Fibroblast of upper back skin (primary cell): ENCODE measurements at regions not wholly inside any gene's neighbourhood (a gene's known extent, or its start where the extent isn't known, plus 50 kb on each side); places are given as distances from the start of the nearest gene placed in this dataset.
A peak's percentile ranks its signal among the peaks of the same experiment; 100 is the strongest.
"Not testable (repeated sequence)": the region's sequence is repeated elsewhere in the genome, so short reads cannot be mapped to it uniquely, and the experiment has no call there.

Experiments used
- DNase-seq: peaks from one replicate; pipeline ENCODE4 v3.0.0-alpha.2; 2013

DNA sequence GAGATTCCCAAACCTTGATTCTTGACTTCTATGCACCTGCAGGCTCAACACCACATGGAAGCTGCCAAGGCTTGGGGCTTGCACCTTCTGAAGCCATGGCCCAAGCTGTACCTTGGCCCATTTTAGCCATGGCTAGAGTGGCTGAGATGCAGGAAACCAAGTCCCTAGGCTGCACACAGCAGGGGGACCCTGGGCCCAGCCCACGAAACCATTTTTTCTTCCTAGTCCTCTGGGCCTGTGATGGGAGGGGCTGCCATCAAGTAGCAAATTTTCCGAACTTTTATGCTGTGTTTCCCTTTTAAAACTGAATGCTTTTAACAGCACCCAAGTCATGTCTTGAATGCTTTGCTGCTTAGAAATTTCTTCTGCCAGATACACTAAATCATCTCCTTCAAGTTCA is 253.9 kb upstream of the RPS23 start:
- DNase-seq = not testable (repeated sequence)

DNA sequence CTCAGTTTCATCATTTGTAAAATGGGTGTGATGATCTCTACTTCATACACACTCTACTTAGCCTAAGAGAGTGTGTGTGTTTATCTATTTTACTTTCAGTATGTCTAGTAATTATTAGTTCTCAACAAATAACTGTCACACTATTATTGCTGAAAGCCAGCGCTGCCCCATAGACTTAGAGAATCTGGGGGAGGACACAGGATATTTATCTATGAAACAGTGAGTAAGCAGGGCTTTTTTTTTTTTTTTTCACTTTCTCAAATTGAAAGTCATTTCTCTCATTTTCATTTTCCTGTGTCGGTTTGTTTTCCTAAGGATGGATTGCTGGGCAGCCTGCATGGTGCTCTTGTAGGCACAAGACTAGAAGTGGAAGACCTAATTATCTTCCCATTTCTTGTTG is 248.4 kb upstream of the RPS23 start:
- DNase-seq = no peak

DNA sequence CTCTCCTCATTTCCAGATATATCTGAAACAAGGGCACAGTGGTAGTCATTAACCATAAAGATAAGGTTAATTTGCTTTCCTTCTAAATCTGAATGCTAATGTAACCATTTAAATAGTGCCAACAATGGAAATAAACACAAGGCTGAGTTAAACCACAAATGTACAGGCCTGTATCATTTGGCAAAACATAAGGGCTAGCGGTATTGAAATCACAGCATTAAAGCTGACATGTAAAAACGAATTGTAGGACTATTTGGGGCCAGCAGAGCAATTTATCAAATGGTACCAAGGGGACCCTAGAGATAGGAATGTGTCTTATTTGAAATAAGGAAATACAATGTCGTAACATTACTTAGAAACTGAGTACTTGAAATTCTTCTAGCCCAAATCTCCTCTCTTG is 247.5 kb upstream of the RPS23 start:
- DNase-seq = peak; percentile 17

DNA sequence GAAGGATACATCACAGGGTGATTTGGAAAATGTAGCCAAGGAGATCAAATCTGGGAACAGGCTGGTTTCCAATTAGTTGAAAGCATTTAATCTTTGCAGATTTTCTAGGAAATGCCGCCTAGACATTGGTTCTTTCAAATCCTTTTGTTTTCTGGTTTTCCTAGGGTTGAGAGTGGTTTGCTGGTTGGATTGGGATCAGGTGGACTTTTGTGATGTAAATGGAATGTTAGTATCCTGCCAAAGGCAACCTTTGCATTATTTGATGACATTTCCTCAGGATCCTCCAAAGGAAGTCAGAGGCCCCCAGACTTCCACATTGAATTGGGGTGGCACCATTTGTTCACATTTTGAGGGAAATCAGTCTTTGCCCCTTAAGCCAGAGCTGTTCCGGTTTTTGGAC is 245.5 kb upstream of the RPS23 start:
- no peak for DNase-seq

DNA sequence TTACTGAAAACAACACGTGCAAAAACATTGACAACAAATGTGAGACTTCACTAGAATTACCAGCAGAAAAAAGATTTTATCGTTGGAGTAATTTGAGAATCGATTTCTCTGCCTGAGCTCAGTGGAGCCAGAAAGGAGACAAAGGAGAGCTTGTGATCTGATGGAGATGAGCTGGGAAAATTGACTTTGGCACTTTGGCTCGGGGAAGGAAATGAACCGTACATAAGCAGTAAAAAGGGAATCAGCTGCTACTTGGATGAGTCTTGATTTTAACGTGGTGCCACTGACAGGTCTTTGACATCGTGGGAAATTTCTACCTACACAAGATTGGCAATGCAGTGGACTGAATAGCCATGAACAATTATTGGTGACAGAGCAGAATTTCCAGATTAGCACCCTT is 244.7 kb upstream of the RPS23 start:
- no peak for DNase-seq

DNA sequence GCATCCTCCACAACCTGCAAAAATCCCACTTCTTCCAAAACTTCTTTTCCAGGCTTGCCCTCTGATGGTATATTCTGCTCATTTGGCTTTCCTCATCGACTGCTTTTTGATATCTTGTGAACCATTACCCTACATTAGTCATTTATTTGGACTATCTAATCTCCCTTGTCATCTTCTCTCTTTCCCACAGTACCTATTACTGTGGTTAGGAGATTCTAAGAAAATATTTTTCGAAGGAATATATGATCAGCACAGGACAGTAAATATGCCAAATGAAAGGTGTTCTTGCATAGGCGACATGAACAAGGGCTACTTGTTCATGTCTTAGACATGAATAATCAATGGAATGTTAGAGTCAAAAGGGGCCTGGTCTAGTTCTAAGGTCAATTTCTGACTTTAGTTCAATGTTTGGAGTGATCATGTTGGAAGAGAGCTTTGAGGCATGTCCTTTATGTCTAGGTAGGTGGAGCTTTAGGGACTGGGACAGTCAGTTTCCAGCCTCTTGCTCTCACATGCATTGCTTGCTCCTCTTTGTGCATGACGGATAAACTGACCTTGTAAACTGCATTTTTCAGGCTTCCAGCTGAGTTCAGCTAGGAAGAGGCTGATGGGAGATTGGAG is 243.4 kb upstream of the RPS23 start:
- no peak for DNase-seq

DNA sequence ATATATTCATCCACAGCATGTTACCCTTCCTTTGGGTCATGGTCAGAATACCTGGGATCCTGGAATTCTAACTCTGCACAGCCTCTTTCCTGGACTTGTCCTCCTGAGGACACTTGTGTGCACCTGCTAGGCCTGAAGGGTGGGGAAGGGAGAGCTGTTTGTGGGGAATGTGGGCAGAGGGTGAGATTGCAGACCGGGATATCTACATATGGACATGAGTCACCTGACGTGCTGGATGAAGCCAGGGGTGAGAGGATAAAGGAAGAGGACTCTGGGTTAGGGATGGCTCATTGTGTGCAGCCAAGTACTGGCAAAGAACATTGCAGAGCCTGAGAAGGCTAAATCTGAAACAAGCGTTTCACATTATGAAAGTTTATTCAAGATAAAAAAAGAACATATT is 241.4 kb upstream of the RPS23 start:
- no peak for DNase-seq

DNA sequence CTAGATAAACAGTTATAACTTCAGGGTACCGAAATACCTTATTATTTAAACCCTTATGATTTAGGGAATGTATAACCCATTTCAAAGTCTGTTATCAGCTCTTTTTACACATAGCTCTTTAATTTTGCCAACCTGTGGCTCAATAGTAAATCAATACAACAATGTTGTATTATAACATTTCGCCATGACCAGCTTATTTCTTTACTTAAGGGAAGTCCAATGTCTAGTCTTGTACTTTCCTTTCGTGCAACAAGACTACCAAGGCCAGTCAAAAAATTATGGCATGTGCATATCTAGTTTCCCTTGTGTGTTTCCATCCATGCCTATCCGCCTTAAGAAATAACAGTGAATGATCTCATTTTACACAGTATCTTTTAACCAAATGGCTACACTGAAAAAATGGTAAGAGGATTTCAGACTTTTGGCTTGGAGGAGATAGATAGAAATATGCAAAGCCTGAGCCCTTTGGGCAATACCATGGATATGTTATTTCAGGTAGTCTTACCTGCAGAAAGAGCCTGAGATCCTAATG is 239.5 kb upstream of the RPS23 start:
- no peak for DNase-seq

DNA sequence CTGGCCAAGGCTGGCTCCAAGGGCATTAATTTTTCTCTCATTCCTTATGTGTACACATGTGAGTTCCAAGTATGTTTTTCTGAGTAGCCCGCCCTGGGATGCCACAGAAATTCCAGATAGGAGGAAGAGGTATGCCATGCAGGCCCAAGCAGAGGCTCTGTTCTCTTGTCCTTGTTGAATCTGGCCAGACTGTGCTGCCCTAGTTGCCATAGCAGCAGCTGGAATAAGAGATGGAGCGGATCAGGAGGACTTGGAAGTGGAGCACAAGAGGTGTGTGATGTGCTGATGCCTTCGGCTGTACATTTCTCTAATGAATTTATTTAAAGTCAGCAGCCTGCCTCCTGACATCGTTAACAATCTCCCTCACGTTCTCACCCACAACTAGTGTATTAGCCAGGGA is 235.6 kb upstream of the RPS23 start:
- no peak for DNase-seq

DNA sequence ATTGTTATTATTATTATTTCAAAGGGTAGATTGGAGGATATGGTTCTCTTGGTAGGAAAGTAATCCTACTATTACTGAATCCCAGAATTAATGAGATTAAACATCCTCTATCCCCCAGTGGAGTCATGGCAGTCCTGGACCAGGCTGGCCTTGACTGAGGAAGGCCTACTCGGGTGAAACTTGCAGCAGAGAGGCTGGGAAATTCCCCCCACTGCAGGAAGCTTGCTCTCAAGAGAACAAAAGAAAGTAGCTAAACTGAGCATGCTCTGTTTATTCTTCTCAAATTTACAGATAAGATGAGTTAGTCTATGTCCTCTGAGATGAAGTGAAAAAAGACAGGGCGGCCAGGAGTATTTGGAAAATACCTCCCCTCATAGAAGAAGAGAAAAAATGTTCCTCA is 233.9 kb upstream of the RPS23 start:
- DNase-seq = no peak

DNA sequence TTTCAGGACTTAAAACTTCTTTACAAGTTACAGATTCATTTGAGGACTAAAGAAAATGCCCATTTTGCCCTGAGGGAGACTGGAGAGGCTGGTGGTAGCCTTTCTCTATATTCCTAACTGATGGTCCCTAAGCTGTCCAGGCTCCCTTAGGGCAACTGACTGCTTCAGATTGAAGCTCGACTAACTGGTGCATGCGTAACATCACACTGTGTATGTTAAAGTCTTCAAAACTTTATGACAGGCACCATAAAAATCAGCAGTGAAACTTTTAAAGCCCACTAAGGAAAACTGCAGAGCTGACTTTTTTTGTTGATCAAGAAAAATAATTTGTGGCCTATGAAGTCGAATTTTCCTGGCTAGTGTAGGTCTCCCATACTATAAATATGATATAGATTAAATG is 233.0 kb upstream of the RPS23 start:
- DNase-seq = no peak

DNA sequence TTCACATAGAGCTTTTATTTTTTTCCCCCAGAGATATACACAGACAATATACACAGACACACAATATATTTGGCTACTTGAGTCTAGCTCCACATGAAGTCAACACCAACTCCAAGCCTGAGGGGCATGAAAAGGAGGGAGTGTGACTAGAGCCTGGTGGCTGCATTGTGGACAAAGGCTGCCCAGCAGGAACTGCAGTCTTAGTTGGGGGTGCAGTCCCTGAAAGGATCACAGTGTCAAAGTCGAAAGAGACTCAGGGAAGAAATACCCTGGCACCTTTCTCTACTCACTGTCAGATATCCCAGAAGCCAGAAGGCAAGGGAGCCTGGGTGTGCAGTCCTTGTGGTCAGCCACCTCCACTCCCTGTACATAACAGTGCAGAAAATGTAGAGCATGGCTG is 231.6 kb upstream of the RPS23 start:
- DNase-seq = no peak

DNA sequence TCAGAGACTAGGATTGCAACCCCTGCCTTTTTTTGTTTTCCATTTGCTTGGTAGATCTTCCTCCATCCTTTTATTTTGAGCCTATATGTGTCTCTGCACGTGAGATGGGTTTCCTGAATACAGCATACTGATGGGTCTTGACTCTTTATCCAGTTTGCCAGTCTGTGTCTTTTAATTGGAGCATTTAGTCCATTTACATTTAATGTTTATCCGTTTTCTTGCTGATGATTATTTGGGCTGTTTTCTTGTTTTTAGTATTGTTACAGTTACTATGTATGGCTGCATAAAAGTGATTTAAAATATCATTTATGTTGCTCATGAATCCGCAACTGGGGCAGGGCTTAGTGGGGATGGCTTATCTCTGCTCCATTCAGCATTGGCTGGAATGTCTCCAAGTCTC is 228.2 kb upstream of the RPS23 start:
- DNase-seq = not testable (repeated sequence)

DNA sequence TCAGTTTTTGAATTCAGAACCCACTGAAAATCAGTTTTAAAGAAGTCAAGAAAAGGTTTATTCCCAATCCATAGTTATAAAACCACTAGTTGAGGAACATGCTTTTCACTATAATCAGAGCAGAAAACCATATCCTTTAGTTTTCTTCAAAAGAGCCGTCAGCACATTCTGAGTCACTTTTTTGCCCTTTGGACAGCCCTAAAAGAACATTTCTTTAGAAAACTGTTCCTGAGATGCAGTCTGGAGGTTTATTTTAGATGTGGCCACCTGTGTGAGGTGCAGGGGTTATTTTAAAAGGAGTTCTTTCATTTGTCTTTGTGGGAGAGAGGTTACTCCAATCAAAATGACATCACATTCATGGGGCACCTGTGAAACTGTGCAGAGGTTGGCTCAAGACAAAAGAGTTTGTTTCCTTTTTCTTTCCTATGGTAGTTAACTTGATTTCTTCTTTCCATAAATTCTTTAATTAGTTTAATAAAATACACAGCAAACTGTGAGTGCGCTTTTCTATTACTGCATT is 221.6 kb upstream of the RPS23 start:
- no peak for DNase-seq

DNA sequence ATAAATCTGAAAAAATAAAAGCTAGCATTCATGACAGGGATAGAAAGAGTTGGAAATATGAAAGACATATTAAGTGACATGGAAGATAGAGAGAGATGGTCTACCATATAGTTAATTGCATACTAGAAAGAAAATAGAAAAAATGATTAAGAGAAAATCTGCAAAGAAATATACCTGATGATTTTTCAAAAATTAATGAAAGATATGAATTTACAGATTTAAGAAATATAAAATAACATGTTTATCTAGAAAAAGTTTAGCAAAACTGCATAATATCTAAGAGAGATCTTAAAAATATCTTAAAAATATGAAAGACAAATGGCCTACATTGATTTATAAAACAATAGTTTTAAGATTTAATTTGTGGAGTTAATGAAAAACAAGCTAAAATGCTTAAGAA is 219.1 kb upstream of the RPS23 start:
- DNase-seq = no peak

DNA sequence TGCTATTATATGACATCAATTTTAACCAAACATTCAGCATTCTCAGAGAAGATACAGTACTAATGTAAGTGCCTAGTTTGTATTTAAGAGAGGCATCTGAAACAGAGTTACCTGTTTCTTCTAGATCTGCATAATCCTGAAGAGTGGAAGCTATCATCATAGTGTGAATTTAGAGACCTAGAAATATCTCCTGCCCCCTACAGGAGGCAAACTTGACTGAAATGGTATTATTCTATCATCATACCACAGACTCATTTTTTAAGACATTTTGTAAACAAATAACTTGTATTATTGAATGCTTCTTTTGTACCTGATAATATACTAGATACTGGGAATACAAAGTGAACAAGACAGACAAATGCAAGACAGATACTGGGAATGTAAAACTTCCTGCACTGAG is 216.8 kb upstream of the RPS23 start:
- peak; percentile 12 for DNase-seq

DNA sequence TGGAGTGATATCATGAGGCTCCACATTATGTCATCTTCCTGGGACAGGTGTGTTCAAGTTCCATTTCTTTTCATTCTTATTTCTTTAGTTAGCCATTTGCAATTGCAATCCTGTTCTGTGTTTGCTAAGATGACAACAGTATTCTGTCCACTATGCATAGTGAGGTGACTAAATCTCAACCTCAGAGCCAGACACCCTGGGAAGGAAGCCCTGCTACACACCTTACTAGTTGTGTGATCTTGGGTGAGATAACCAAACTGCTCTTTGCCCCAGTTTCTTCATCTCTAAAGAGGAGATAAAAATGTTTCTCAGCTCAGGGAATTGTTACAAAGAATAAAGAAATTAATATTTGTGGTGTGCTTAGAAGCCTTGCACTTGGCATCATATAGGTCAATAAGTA is 215.1 kb upstream of the RPS23 start:
- DNase-seq = no peak

DNA sequence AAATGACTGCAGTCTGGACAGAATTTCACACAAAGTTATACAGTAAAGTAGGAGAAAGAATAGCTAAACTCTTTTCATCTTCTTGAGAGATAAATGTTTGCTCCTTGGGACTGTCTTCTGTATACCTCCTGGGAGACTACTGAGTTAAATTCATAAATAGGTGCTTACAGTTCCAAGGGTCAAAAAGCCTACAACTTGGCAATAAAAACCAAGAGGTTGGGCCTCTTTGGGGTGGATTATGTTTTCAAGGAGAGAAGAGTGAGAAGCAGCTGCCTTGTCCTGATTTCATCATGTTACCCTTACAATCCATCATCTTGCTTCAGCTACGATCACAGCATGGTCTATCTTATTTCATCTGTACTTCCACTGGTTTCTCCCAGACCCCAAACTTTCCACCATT is 213.2 kb upstream of the RPS23 start:
- no peak for DNase-seq

DNA sequence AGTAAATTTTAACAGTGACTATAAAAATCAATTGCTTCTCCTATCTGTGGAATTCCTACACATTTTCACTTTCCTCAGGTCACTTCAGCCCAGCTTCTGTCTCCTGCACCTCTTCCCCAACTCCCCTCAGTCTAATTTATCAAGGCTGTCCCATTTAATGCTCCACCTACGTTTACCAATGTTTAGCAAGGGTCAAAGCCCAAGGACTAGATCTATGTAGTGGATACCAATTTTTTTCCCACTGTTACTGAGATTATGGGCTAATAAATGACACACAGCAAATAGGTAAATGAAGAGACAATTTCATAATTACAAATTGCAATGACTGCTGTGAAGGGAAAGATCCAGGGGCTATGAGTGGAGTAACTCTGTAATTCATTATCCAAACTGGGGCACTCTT is 211.5 kb upstream of the RPS23 start:
- DNase-seq = no peak

DNA sequence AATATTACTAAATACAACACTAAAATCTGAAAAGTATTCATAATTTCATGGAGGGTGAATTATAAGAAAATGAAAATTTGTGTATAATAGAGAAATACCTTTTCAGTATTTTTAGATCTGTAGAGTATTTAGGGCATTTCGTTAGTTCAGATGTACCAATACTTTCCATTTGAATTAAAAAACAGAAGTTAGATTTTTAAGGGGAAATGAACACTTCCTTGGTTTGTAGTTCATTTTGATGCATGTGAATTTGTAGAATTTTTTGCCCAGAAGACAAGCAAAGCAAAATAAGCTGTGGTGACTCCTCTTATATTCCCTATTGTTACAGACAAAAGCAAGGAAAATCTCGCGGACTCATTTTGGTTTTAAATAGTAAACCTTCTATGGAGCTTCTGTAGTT is 209.0 kb upstream of the RPS23 start:
- DNase-seq = no peak

DNA sequence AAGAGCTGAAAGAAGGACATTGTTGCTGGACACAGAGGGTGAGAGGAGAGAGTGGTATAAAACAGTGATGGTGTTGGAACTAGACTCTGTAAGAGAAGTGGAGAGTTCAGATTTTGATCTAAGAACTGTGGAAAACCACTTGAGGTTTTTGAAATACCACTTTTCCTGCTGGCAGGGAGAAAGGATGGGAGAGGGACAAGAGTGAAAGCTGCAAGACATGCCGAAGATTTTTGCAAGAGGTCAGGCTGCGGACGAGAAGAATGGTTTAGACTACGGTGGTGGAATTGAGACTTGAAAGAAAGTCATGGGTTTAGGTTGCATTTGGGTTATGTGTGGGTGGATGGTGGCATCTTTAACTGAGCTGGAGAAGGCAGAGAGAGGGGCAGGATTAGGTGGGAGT is 202.2 kb upstream of the RPS23 start:
- DNase-seq = no peak

DNA sequence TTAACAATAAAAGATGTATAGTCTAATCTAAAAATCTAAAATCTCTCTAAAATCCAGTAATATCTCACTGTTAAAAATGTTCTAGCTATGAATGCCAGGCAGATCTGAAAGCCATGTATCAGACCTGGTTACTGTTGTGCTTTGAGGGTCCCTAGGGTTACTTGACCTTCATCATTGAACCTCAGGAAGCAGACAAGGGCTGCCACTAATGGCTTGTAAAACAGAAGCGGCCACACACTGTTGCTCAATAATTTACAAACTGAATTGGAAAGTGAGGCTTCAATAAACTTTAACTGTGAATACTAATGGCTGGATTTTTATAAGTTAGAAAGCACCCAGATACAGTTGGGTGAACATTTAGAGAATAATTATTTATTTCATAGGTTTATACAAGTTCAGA is 198.0 kb upstream of the RPS23 start:
- no peak for DNase-seq

DNA sequence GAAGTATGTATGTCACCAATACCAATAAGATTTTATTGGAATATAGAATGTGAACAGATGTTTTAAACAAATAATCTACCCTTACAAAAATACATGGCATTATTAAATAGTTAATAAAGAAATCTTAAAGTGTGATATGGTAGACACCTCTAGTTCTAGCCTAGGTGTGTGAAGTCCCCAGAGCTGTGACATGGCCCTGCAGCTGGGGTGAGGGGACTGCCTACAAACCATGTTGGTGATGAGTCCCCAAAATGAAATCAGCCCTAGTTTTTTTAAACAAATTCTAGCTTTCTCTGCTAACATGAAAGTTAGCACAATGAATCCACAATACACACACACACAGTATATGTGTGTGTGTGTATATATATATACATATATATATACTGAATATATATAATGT is 195.1 kb upstream of the RPS23 start:
- no peak for DNase-seq

DNA sequence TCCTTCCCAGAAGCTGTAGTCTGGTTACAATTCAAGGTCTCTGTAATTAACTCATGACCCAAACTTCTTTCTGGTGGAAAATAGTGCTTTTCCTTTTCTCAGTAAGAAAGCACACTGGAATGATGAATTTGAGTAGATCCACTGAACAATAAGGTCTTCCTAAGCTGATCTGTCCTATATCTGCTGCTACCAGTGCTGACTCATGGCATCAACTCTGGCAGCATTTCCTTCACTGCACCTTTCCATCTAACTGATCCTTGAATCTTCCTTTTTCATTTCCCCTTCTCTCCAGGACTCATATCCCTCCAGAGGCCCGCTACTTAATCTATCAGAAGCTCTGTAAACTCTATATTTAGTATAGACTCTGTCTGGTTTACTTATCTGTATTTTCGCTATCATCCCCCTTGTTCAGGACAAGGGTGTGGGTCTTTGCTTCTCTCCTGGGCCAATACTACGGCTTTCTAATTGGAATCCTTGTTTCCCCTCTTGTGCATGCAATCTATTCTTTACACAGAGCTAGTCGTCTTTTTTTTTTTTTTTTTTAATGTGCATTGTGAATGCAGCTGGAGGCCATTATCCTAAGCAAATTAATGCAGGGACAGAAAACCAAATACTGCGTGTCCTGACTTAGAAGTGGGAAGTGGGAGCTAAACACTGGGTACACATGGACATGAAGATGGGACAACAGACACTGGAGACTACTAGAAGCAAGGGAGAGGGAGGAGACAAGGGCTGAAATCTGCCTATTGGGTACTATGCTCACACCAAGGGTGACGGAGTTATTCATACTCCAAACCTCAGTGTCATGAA is 192.2 kb upstream of the RPS23 start:
- DNase-seq = no peak
